Gastrocnemius medialis (tissue), 4 donors: ENCODE measurements at regions not wholly inside any gene's neighbourhood (a gene's known extent, or its start where the extent isn't known, plus 50 kb on each side); places are given as distances from the start of the nearest gene placed in this dataset.

ENCODE experiments used
- ATAC-seq, 2 donors: fragments of 150-250 bp; one replicate each; pipeline ENCODE4 v1.9.1; 2016
- DNase-seq, 2 donors: peaks; one replicate each; pipeline ENCODE4 v3.0.0-alpha.2; 2019
- H3K27ac ChIP-seq, 4 donors: fragments of 200-600 bp; sonication (generic); 1 replicate in 1 of 4; 2 replicates in 3 of 4; pipeline ENCODE4 v1.5.1; 2016 to 2018; ENCODE audit warnings: mild to moderate bottlenecking in 2 of 4, moderate library complexity in 1 of 4
- H3K27me3 ChIP-seq, 3 donors: fragments of 200-600 bp; sonication (generic) in 2 of 3; 1 replicate in 1 of 3; 2 replicates in 2 of 3; pipeline versions ENCODE4 v1.5.1 to v1.6.0; 2016 to 2019; ENCODE audit warnings: mild to moderate bottlenecking in 1 of 3, moderate library complexity in 1 of 3
- H3K36me3 ChIP-seq, 2 donors: fragments of 200-600 bp; sonication (generic) in 1 of 2; one replicate each; pipeline ENCODE4 v1.5.1; 2017 to 2018
- H3K4me1 ChIP-seq, 2 donors: fragments of 200-600 bp; sonication (generic) in 1 of 2; one replicate each; pipeline ENCODE4 v1.5.1; 2016 to 2017; ENCODE audit warnings: mild to moderate bottlenecking in 2 of 2
- H3K4me3 ChIP-seq, 4 donors: fragments of 200-600 bp; sonication (generic) in 3 of 4; 1 replicate in 1 of 4; 2 replicates in 3 of 4; pipeline ENCODE4 v1.5.1; 2016 to 2019; ENCODE audit warnings: mild to moderate bottlenecking in 2 of 4
- H3K9me3 ChIP-seq, 3 donors: fragments of 200-600 bp; sonication (generic) in 2 of 3; 1 replicate in 1 of 3; 2 replicates in 2 of 3; pipeline ENCODE4 v1.5.1; 2016 to 2019
- POLR2A ChIP-seq, 2 donors: fragments of 450-650 bp; IDR thresholded peaks; one replicate each; pipeline ENCODE4 v1.6.1; 2017; ENCODE audit warnings: antibody characterized with exemption in 2 of 2, mild to moderate bottlenecking in 2 of 2, moderate library complexity in 2 of 2
- in situ Hi-C, 4 donors: fragments of 200-750 bp; cut with MboI; loops; one replicate each; pipeline versions ENCODE4 v1.15.0 to v1.8.0; 2017; ENCODE audit warnings: low sequenced_read_pairs in 4 of 4
- intact Hi-C: fragments of 100-400 bp; cut with DNase I; formaldehyde crosslinking; loops from one replicate; pipeline ENCODE4 v1.15.1; 2023; ENCODE audit warnings: low total_unique reads
- TF ChIP-seq, protein P1 (sequence below), 5 experiments: fragments of 450-650 bp in 3 of 5; fragments of 200-600 bp in 2 of 5; sonication (generic) in 2 of 5; IDR thresholded peaks in 4 of 5; conservative IDR thresholded peaks in 1 of 5; 1 replicate in 4 of 5; 2 replicates in 1 of 5; pipeline ENCODE4 v1.5.1; 2016 to 2019; ENCODE audit warnings: antibody characterized with exemption in 5 of 5, mild to moderate bottlenecking in 3 of 5, moderate library complexity in 3 of 5

DNA sequence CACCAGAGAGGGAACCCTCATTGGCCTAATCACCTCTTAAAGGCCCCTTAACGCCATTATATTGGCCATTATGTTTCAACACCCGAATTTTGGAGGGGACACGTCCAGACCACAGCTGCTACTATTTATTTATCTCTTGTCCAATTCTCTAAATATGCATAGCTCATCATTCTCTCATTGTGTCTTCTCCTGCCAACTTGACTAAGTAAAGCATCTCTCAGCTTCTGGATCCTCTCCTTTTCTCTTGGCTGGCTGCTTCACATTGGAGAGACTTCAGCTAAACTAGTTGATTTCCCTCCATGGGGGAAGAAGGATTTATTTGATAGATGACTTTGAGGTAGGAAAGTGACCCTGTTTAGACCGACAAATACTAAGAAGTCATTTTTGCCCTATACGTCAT lies 120.4 kb upstream of the KRR1 start:
- H3K9me3 ChIP-seq = no peaks in the 10 kb centered on the region
- no peak for TF ChIP-seq POLR2A (IDR thresholded peaks at IDR 0.05)
- TF ChIP-seq, protein P1, sequence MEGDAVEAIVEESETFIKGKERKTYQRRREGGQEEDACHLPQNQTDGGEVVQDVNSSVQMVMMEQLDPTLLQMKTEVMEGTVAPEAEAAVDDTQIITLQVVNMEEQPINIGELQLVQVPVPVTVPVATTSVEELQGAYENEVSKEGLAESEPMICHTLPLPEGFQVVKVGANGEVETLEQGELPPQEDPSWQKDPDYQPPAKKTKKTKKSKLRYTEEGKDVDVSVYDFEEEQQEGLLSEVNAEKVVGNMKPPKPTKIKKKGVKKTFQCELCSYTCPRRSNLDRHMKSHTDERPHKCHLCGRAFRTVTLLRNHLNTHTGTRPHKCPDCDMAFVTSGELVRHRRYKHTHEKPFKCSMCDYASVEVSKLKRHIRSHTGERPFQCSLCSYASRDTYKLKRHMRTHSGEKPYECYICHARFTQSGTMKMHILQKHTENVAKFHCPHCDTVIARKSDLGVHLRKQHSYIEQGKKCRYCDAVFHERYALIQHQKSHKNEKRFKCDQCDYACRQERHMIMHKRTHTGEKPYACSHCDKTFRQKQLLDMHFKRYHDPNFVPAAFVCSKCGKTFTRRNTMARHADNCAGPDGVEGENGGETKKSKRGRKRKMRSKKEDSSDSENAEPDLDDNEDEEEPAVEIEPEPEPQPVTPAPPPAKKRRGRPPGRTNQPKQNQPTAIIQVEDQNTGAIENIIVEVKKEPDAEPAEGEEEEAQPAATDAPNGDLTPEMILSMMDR (IDR thresholded peaks at IDR 0.05 in 4 of 5, conservative IDR thresholded peaks at IDR 0.05 in 1 of 5) = no peak
- intact Hi-C loops = no loop called here

DNA sequence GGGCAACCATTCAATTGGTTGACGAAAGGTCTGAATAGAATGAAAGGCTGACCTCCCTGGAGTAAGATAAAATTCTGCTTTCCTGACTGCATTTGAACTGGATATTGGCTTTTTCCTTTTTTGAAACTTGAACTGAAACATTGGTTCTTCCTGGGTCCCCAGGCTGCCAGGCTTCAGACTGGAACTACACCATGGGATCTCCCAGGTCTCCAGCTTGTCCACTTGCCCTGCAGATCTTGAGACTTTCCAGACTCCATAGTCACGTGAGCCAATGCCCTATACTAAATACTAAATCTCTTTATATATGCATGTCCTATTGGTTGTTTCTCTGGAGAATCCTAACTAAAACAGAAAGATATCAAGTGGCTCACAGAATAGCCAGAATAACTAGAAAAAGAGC lies 118.7 kb upstream of the KRR1 start:
- no peaks in the 10 kb centered on the region for H3K9me3 ChIP-seq
- H3K27me3 ChIP-seq = no peaks in the 10 kb centered on the region
- TF ChIP-seq, protein P1 (IDR thresholded peaks at IDR 0.05 in 4 of 5, conservative IDR thresholded peaks at IDR 0.05 in 1 of 5) = no peak
- TF ChIP-seq POLR2A (IDR thresholded peaks at IDR 0.05) = no peak
- in situ Hi-C loops (no loop called here), intact Hi-C loops (no loop called here)
- H3K27ac ChIP-seq = no peak overlapping the region
- no peak overlapping the region for H3K4me3 ChIP-seq
- ATAC-seq = no peak
- H3K36me3 ChIP-seq = no peaks in the 10 kb centered on the region
- DNase-seq = no peak
- no peaks in the 10 kb centered on the region for H3K4me1 ChIP-seq

More for the DNA sequence above, 120.4 kb upstream of the KRR1 start:
- Histone ChIP-seq H3K27ac (no peak overlapping the region), H3K4me3 (no peak overlapping the region), H3K4me1 (no peaks in the 10 kb centered on the region), H3K27me3 (no peaks in the 10 kb centered on the region), H3K36me3 (no peaks in the 10 kb centered on the region)
- in situ Hi-C loops = no loop called here
- DNase-seq (no peak), ATAC-seq (no peak)

DNA sequence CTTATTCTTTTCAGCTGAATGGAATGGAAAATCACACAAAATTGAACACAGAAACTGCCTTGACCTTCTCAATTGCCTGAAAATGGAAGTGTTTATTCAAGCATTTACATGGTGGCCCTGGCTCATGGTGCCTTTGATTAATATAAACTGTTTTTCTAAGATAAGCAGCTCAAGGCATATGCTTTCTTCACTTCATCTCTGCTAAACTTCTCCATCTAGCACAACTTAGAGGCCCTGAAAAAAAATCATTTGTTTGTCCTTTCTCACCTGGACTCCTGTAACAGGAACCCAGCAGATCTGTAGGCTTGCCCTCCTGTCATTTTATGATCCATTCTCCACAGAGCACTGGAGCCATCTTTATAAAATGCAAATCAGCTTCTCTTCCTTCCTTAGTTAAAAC lies 117.5 kb upstream of the KRR1 start:
- no peaks in the 10 kb centered on the region for H3K27me3 ChIP-seq
- H3K4me1 ChIP-seq = no peaks in the 10 kb centered on the region
- intact Hi-C loops (no loop called here), in situ Hi-C loops (no loop called here)
- DNase-seq = no peak
- H3K27ac ChIP-seq = no peak overlapping the region
- H3K36me3 ChIP-seq = no peaks in the 10 kb centered on the region
- TF ChIP-seq POLR2A (IDR thresholded peaks at IDR 0.05) = no peak
- TF ChIP-seq, protein P1 (IDR thresholded peaks at IDR 0.05 in 4 of 5, conservative IDR thresholded peaks at IDR 0.05 in 1 of 5) = no peak
- H3K9me3 ChIP-seq = no peaks in the 10 kb centered on the region
- no peak for ATAC-seq
- H3K4me3 ChIP-seq = no peak overlapping the region

DNA sequence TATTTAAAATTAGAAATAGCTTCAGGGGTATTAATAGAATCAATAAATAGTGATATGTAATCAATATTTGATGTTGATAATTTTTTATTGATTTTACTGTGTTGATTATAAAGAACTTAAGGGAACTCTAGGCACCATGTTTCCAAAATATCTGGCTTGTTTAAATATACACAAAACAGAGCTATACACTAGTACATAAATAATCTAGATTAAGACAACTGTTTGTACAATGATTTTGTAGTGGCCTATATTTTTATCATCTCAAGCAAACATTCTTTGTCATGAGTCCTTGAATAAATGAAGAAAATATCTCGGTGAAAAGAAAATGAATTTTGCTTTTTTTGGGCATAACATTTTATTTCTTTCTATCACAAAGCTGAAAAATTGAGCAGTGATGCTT lies 117.1 kb upstream of the KRR1 start:
- Histone ChIP-seq H3K4me1 (no peaks in the 10 kb centered on the region), H3K4me3 (no peak overlapping the region), H3K9me3 (no peaks in the 10 kb centered on the region), H3K36me3 (no peaks in the 10 kb centered on the region), H3K27ac (no peak overlapping the region), H3K27me3 (no peaks in the 10 kb centered on the region)
- intact Hi-C loops (no loop called here), in situ Hi-C loops (no loop called here)
- TF ChIP-seq, protein P1 (IDR thresholded peaks at IDR 0.05 in 4 of 5, conservative IDR thresholded peaks at IDR 0.05 in 1 of 5) = no peak
- TF ChIP-seq POLR2A (IDR thresholded peaks at IDR 0.05) = no peak
- ATAC-seq = no peak
- no peak for DNase-seq

DNA sequence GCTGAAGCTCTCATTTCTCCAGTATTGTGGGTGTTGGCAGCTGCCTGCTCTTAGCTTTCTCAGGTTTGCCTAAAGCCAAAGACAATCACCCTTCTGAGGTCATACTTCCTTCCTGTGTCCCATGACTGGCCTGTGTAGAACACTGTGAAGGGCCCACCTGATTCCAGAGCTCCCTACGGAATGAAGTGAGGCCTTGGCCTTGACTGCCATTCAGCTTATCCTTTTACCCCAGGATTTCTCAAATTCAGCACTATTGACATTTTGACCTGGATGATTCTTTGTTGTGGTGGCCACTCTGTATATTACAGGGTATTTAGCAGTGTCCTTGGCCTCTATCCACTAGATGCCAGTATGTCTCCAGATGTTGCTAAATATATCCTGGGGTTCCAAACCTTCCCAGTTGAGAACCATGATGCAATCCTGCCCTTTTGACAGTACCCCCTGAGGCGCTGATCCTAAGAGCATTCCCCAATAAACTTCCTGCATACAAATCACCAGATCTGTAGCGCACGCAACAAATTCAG lies 112.3 kb upstream of the KRR1 start:
- TF ChIP-seq, protein P1 (IDR thresholded peaks at IDR 0.05 in 4 of 5, conservative IDR thresholded peaks at IDR 0.05 in 1 of 5) = no peak
- no peak for TF ChIP-seq POLR2A (IDR thresholded peaks at IDR 0.05)
- in situ Hi-C loops = no loop called here
- H3K27me3 ChIP-seq = no peaks in the 10 kb centered on the region
- no peaks in the 10 kb centered on the region for H3K4me1 ChIP-seq
- no peak overlapping the region for H3K4me3 ChIP-seq
- intact Hi-C loops = no loop called here
- no peaks in the 10 kb centered on the region for H3K9me3 ChIP-seq
- no peak overlapping the region for H3K27ac ChIP-seq
- DNase-seq (no peak), ATAC-seq (no peak)
- H3K36me3 ChIP-seq = no peaks in the 10 kb centered on the region
